Keratinocyte (primary cell): ENCODE measurements at regions not wholly inside any gene's neighbourhood (a gene's known extent, or its start where the extent isn't known, plus 50 kb on each side); places are given as distances from the start of the nearest gene placed in this dataset.

Source experiments
- CTCF ChIP-seq, 3 experiments: IDR thresholded peaks in 1 of 3; conservative IDR thresholded peaks in 1 of 3; optimal IDR thresholded peaks in 1 of 3; 2 replicates in 2 of 3; 3 replicates in 1 of 3; pipeline versions ENCODE3 to v1.5.1; 2011; ENCODE audit warnings: low read length in 3 of 3, mild to moderate bottlenecking in 3 of 3, moderate library complexity in 2 of 3, control low read depth in 1 of 3, inconsistent platforms in 1 of 3; ENCODE audit not compliant: insufficient read depth in 2 of 3; ENCODE audit errors: extremely low read depth in 1 of 3
- EZH2 ChIP-seq: IDR thresholded peaks from one replicate; pipeline ENCODE4 v1.6.1; 2012; ENCODE audit warnings: inconsistent platforms, mild to moderate bottlenecking, low read length, moderate library complexity

GRCh38 chr18:54774981-54775665, 53.2 kb upstream of the RAB27B start:
- TF ChIP-seq CTCF (optimal IDR thresholded peaks at IDR 0.05 in 1 of 3, IDR thresholded peaks at IDR 0.05 in 1 of 3, conservative IDR thresholded peaks at IDR 0.05 in 1 of 3; ENCODE audit: extremely low read depth in 1 of 3, insufficient read depth in 2 of 3, low read length in 3 of 3) (no peak), EZH2 (no peak)
